HepG2 (cell line): ENCODE measurements at regions not wholly inside any gene's neighbourhood (a gene's known extent, or its start where the extent isn't known, plus 50 kb on each side); places are given as distances from the start of the nearest gene placed in this dataset.

ENCODE experiments used
- ATAC-seq: fragments of 200-7000 bp; cut with Tn5 transposase; 3 replicates; pipeline ENCODE4 v1.9.1; 2020; ENCODE audit warnings: mild to moderate bottlenecking, moderate library complexity
- BruUV-seq: library from RNA; stranded (reverse); fragments of 400-500 nt; replicated peaks from 2 replicates; lab custom pipeline; 2021; lab: Mats Ljungman, UMichigan
- CTCF ChIA-PET: fragments of 300-600 bp; formaldehyde crosslinking; extraction: SDS; loops from one replicate; lab custom pipeline; 2021; ENCODE audit warnings: low total read pairs, inconsistent platforms, low intra/inter-chr PET ratio; lab: Yijun Ruan, JAX
- POLR2A ChIA-PET: fragments of 350-600 bp; sonication (Branson Sonifier 250); formaldehyde crosslinking; loops from one replicate; lab custom pipeline; 2020; ENCODE audit warnings: antibody characterized with exemption, inconsistent platforms; lab: Yijun Ruan, JAX
- DNase-seq: peaks from one replicate; pipeline ENCODE4 v3.0.0-alpha.2; 2015; ENCODE audit warnings: low spot score
- FAIRE-seq: peaks from 3 replicates; lab custom pipeline; 2011; peaks lifted over from hg19 to GRCh38; lab: Jason Lieb, UNC
- H2AFZ ChIP-seq: one replicate; pipeline ENCODE4 v1.6.1; 2011; ENCODE audit warnings: low read length, inconsistent platforms
- H3K27ac ChIP-seq: fragments of 300-600 bp; 3 replicates; pipeline ENCODE4 v1.8.0; 2011; ENCODE audit warnings: mixed run types, mild to moderate bottlenecking, mixed read lengths, low read length, inconsistent platforms; ENCODE audit not compliant: insufficient read depth; ENCODE audit errors: extremely low read length
- H3K27me3 ChIP-seq, 2 experiments: fragments of 200-600 bp in 1 of 2; 2 replicates in 1 of 2; 3 replicates in 1 of 2; pipeline versions ENCODE4 v1.6.0 to v1.8.0; 2011; ENCODE audit warnings: low read length in 2 of 2, mild to moderate bottlenecking in 2 of 2, moderate library complexity in 2 of 2, inconsistent platforms in 1 of 2; ENCODE audit not compliant: insufficient read depth in 2 of 2, control insufficient read depth in 1 of 2
- H3K36me3 ChIP-seq, 2 experiments: fragments of 200-600 bp in 1 of 2; replicated peaks in 1 of 2; 2 replicates in 1 of 2; 3 replicates in 1 of 2; pipeline versions ENCODE4 v1.5.1 to v1.8.0; 2011; ENCODE audit warnings: low read length in 2 of 2, inconsistent platforms in 1 of 2; ENCODE audit not compliant: insufficient read depth in 2 of 2, control insufficient read depth in 1 of 2
- H3K4me1 ChIP-seq: 2 replicates; pipeline ENCODE4 v1.5.1; 2012; ENCODE audit warnings: low read length, inconsistent platforms; ENCODE audit not compliant: insufficient read depth
- H3K4me2 ChIP-seq: 2 replicates; pipeline ENCODE4 v1.6.0; 2011; ENCODE audit warnings: low read depth, low read length, inconsistent platforms
- H3K4me3 ChIP-seq, 3 experiments: fragments of 200-600 bp in 1 of 3; sonication (generic), shearing (Covaris generic) in 1 of 3; replicated peaks in 1 of 3; 2 replicates each; pipeline ENCODE4 v1.5.1; 2011 to 2016; ENCODE audit warnings: low read length in 3 of 3, inconsistent platforms in 2 of 3, low read depth in 2 of 3, mild to moderate bottlenecking in 2 of 3, control low read depth in 1 of 3, mixed read lengths in 1 of 3; ENCODE audit not compliant: insufficient read depth in 1 of 3
- H3K79me2 ChIP-seq: one replicate; pipeline ENCODE4 v1.6.1; 2011; ENCODE audit warnings: low read length, inconsistent platforms; ENCODE audit not compliant: insufficient read depth
- H3K9ac ChIP-seq: 2 replicates; pipeline ENCODE4 v1.6.0; 2011; ENCODE audit warnings: mild to moderate bottlenecking, low read depth, low read length, inconsistent platforms; ENCODE audit not compliant: insufficient read depth
- H3K9me3 ChIP-seq: 2 replicates; pipeline ENCODE4 v1.5.1; 2012; ENCODE audit warnings: mild to moderate bottlenecking, low read length
- H4K20me1 ChIP-seq: 2 replicates; pipeline ENCODE4 v1.6.0; 2011; ENCODE audit warnings: inconsistent platforms, mild to moderate bottlenecking, low read length, moderate library complexity; ENCODE audit not compliant: insufficient read depth
- CBFB ChIP-seq: sonication (generic); formaldehyde crosslinking; IDR thresholded peaks from 2 replicates; pipeline ENCODE4 v1.4.0; 2020; ENCODE audit warnings: missing genetic modification reagents
- JUND ChIP-seq: sonication (generic); formaldehyde crosslinking; IDR thresholded peaks from 2 replicates; pipeline ENCODE4 v1.8.0; 2022; ENCODE audit warnings: mild to moderate bottlenecking, missing genetic modification reagents
- SKI ChIP-seq: fragments of 450-650 bp; IDR thresholded peaks from one replicate; pipeline ENCODE4 v1.6.1; 2018; ENCODE audit warnings: mild to moderate bottlenecking; ENCODE audit not compliant: partially characterized antibody
- SP4 ChIP-seq: sonication (generic); formaldehyde crosslinking; IDR thresholded peaks from 2 replicates; pipeline ENCODE4 v1.8.1; 2023; ENCODE audit warnings: mild to moderate bottlenecking, missing genetic modification reagents
- ZNF563 ChIP-seq: sonication (generic); formaldehyde crosslinking; IDR thresholded peaks from 2 replicates; pipeline ENCODE4 v1.8.0; 2022; ENCODE audit warnings: mild to moderate bottlenecking, moderate library complexity, missing genetic modification reagents
- ZNF878 ChIP-seq: sonication (generic); formaldehyde crosslinking; IDR thresholded peaks from 2 replicates; pipeline ENCODE4 v1.8.1; 2023; ENCODE audit warnings: mild to moderate bottlenecking, missing genetic modification reagents, moderate library complexity
- ZSCAN30 ChIP-seq: sonication (generic); formaldehyde crosslinking; IDR thresholded peaks from 2 replicates; pipeline ENCODE4 v1.5.0; 2020; ENCODE audit warnings: mild to moderate bottlenecking, missing genetic modification reagents
- WGBS: methylation state at CpG from one replicate; pipeline ENCODE4 v1.1.6; 2017; ENCODE audit warnings: low lambda C conversion rate; 5-methylcytosine and 5-hydroxymethylcytosine counted together
- in situ Hi-C: cut with HindIII; loops from 2 replicates; pipeline ENCODE4 v1.10.0; 2017; ENCODE audit warnings: low pct_unique_long_range_greater_than_20kb; ENCODE audit not compliant: extremely low pct_ligation_motif_present
- intact Hi-C: fragments of 100-400 bp; cut with micrococcal nuclease; formaldehyde crosslinking; loops from one replicate; pipeline ENCODE4 v1.10.0; 2022; ENCODE audit not compliant: unreplicated experiment
- TF ChIP-seq, protein P1 (sequence below): IDR thresholded peaks from 2 replicates; pipeline ENCODE4 v1.6.1; 2016; ENCODE audit warnings: missing genetic modification reagents, missing compliant biosample characterization
- TF ChIP-seq, protein P2 (sequence below): IDR thresholded peaks from 2 replicates; pipeline ENCODE4 v1.6.1; 2012; ENCODE audit warnings: low read depth, low read length, improper control_type of control experiment
- TF ChIP-seq, protein P3 (sequence below): sonication (generic); formaldehyde crosslinking; IDR thresholded peaks from 2 replicates; pipeline ENCODE4 v1.4.0; 2020; ENCODE audit warnings: missing genetic modification reagents

DNA sequence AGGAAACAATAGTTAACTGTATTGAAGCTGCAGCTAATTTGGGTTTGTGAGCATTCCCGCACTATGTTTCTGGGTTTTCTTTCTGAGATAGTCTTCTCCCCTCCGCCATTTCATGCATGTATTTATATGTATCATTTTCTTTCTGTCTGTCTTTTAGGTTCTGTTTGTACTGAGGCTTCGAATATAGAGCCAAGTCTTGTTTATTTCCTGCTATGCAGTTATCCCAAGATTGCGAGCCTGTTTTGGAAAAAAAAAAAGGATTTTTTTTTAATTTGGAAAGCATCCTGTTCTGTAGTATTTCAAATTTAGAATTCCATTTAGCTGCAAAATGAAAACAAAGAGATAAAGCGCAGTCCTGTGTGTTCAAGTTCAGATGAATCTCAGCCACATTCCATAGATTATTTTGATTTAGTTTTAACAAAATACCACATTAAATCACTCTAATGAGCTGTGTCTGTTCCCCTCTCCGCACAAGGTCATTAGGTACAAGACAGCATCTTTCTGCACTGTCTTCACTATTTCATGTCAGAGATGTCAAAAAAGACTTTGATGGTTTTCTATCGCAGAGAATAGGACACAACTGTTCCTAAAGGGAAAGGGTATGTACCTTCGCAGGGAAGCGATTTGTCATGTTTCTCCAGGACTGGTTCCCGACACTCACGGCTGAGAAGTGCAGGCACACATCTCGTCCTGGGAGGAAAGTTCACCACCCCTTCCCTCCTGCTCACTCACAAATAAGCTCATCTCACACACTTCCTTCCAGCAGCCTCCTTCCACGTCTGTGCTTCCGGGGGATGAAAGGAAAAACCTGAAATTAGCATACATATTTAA is 443.4 kb downstream of the ZNF516 start:
- H3K4me2 ChIP-seq, result no peak overlapping the region
- no peaks in the 10 kb centered on the region for H3K36me3 ChIP-seq
- WGBS, result 45% methylated on average over 14 of the region's 14 CpGs
- H3K9ac ChIP-seq, result no peak overlapping the region
- H2AFZ ChIP-seq, result no peak overlapping the region
- intact Hi-C loops, result no loop called here
- no TSS peak for BruUV-seq
- no peak for FAIRE-seq
- DNase-seq, result no peak
- no peak overlapping the region for H3K4me3 ChIP-seq
- no peak for ATAC-seq
- no peaks in the 10 kb centered on the region for H3K79me2 ChIP-seq
- H4K20me1 ChIP-seq, result no peaks in the 10 kb centered on the region
- POLR2A ChIA-PET, result no interaction called here
- H3K27me3 ChIP-seq, result peaks cover 0 to 9% of the 10 kb centered on the region in 2 experiments; a peak in 1 of 5 replicates
- CTCF ChIA-PET, result no interaction called here
- no peak overlapping the region for H3K27ac ChIP-seq
- in situ Hi-C loops, result no loop called here
- no peaks in the 10 kb centered on the region for H3K4me1 ChIP-seq
- TF ChIP-seq, protein P1, sequence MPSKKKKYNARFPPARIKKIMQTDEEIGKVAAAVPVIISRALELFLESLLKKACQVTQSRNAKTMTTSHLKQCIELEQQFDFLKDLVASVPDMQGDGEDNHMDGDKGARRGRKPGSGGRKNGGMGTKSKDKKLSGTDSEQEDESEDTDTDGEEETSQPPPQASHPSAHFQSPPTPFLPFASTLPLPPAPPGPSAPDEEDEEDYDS, result no peak
- H3K9me3 ChIP-seq, result no peaks in the 10 kb centered on the region

DNA sequence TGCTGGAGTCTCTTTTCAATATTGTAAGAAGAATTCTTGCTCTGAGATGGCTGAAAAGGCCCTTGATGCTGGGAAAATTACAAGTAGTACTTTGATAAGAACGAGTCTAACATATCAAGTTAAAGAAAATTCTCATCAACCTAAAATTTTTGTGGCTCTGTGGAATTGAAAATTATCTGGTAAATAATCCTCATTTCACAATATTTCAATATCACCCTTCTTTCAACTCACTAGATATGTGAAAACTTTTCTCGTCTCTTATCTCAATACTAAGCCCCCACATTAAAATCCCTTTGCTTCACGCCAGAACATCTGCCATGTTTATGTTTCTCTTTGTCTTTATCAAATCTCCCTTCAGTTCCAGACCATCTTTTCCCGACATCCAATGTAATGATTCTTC is 448.8 kb downstream of the ZNF516 start:
- Histone ChIP-seq H3K4me3 (no peak overlapping the region), H3K9me3 (no peaks in the 10 kb centered on the region), H3K4me1 (no peaks in the 10 kb centered on the region), H3K9ac (no peak overlapping the region), H3K27me3 (no peaks in the 10 kb centered on the region), H2AFZ (no peak overlapping the region), H3K36me3 (no peaks in the 10 kb centered on the region), H4K20me1 (no peaks in the 10 kb centered on the region), H3K79me2 (no peaks in the 10 kb centered on the region), H3K4me2 (no peak overlapping the region), H3K27ac (no peak overlapping the region)
- ATAC-seq (no peak), DNase-seq (no peak), FAIRE-seq (no peak)
- ChIA-PET POLR2A (no interaction called here), CTCF (no interaction called here)
- no TSS peak for BruUV-seq
- TF ChIP-seq JUND (CRISPR knock-in tag) (no peak), ZNF878 (no peak), CBFB (CRISPR knock-in tag) (no peak), SP4 (CRISPR knock-in tag) (no peak), ZSCAN30 (no peak), SKI (no peak), ZNF563 (CRISPR knock-in tag) (no peak)
- TF ChIP-seq, protein P2, sequence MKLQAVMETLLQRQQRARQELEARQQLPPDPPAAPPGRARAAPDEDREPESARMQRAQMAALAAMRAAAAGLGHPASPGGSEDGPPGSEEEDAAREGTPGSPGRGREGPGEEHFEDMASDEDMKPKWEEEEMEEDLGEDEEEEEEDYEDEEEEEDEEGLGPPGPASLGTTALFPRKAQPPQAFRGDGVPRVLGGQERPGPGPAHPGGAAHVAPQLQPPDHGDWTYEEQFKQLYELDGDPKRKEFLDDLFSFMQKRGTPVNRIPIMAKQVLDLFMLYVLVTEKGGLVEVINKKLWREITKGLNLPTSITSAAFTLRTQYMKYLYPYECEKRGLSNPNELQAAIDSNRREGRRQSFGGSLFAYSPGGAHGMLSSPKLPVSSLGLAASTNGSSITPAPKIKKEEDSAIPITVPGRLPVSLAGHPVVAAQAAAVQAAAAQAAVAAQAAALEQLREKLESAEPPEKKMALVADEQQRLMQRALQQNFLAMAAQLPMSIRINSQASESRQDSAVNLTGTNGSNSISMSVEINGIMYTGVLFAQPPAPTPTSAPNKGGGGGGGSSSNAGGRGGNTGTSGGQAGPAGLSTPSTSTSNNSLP, result no peak
- TF ChIP-seq, protein P3, sequence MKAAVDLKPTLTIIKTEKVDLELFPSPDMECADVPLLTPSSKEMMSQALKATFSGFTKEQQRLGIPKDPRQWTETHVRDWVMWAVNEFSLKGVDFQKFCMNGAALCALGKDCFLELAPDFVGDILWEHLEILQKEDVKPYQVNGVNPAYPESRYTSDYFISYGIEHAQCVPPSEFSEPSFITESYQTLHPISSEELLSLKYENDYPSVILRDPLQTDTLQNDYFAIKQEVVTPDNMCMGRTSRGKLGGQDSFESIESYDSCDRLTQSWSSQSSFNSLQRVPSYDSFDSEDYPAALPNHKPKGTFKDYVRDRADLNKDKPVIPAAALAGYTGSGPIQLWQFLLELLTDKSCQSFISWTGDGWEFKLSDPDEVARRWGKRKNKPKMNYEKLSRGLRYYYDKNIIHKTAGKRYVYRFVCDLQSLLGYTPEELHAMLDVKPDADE, result no peak
- WGBS, result 10% methylated on average over 4 of the region's 4 CpGs
- in situ Hi-C loops, result no loop called here
- intact Hi-C loops, result no loop called here
